ENCODE measurements at regions not wholly inside any gene's neighbourhood (a gene's known extent, or its start where the extent isn't known, plus 50 kb on each side); places are given as distances from the start of the nearest gene placed in this dataset.

DNA sequence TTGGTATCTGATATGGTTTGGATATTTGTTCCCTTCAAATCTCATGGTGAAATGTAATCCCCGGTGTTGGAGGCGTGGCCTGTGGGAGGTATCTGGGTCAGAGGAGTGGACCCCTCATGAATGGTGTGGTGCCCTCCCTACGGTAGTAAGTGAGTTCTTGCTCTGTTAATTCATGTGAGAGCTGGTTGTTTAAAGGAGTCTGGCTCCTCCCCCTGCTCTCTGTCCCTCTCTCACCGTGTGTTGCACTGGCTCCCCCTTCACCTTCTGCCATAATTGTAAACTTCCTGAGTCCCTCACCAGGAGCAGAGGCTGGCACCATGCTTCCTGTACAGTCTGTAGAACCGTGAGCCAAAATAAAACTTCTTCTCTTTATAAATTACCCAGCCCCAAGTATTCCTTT, 246.9 kb upstream of the AGTR1 start:
- no peak for TF ChIP-seq CTCF (IDR thresholded peaks at IDR 0.05)
- no peak for TF ChIP-seq POLR2A (IDR thresholded peaks at IDR 0.05)
